Vagina (tissue), 2 donors: ENCODE measurements at regions not wholly inside any gene's neighbourhood (a gene's known extent, or its start where the extent isn't known, plus 50 kb on each side); places are given as distances from the start of the nearest gene placed in this dataset.
A peak's percentile ranks its signal among the peaks of the same experiment; 100 is the strongest.

Experiments
- POLR2A ChIP-seq, 2 donors: fragments of 450-650 bp; IDR thresholded peaks; one replicate each; pipeline ENCODE4 v1.6.1; 2017; ENCODE audit warnings: antibody characterized with exemption in 2 of 2, mild to moderate bottlenecking in 2 of 2, moderate library complexity in 2 of 2
- POLR2AphosphoS5 ChIP-seq, 2 donors: sonication (generic); formaldehyde crosslinking; IDR thresholded peaks; one replicate each; pipeline ENCODE4 v1.9.0; 2017; ENCODE audit warnings: antibody characterized with exemption in 2 of 2, mild to moderate bottlenecking in 2 of 2, low read depth in 1 of 2; ENCODE audit not compliant: insufficient read depth in 1 of 2
- TF ChIP-seq, protein P1 (sequence below), 3 experiments: fragments of 450-650 bp in 2 of 3; fragments of 200-600 bp in 1 of 3; sonication (generic) in 1 of 3; IDR thresholded peaks; one replicate each; pipeline ENCODE4 v1.5.1; 2017 to 2019; ENCODE audit warnings: antibody characterized with exemption in 3 of 3, mild to moderate bottlenecking in 2 of 3, moderate library complexity in 2 of 3

GRCh38 chr4:138034871-138035270 is 207.3 kb downstream of the SLC7A11 start:
- TF ChIP-seq, protein P1, sequence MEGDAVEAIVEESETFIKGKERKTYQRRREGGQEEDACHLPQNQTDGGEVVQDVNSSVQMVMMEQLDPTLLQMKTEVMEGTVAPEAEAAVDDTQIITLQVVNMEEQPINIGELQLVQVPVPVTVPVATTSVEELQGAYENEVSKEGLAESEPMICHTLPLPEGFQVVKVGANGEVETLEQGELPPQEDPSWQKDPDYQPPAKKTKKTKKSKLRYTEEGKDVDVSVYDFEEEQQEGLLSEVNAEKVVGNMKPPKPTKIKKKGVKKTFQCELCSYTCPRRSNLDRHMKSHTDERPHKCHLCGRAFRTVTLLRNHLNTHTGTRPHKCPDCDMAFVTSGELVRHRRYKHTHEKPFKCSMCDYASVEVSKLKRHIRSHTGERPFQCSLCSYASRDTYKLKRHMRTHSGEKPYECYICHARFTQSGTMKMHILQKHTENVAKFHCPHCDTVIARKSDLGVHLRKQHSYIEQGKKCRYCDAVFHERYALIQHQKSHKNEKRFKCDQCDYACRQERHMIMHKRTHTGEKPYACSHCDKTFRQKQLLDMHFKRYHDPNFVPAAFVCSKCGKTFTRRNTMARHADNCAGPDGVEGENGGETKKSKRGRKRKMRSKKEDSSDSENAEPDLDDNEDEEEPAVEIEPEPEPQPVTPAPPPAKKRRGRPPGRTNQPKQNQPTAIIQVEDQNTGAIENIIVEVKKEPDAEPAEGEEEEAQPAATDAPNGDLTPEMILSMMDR (IDR thresholded peaks at IDR 0.05) = no peak
- TF ChIP-seq POLR2A (IDR thresholded peaks at IDR 0.05) (no peak), POLR2AphosphoS5 (IDR thresholded peaks at IDR 0.05; ENCODE audit: insufficient read depth in 1 of 2, low read depth in 1 of 2) (peak in 1 of 2 donors; percentile 90)
